Karpas-422 (cell line): ENCODE measurements at regions not wholly inside any gene's neighbourhood (a gene's known extent, or its start where the extent isn't known, plus 50 kb on each side); places are given as distances from the start of the nearest gene placed in this dataset.

Experiments
- DNase-seq: peaks from one replicate; pipeline ENCODE4 v3.0.0-alpha.2; 2015
- H2AFZ ChIP-seq: fragments of 200-600 bp; sonication (generic); 2 replicates; pipeline ENCODE4 v1.6.1; 2014; ENCODE audit warnings: antibody characterized with exemption, low read length, mixed read lengths
- H3K27ac ChIP-seq: fragments of 200-600 bp; sonication (generic); 2 replicates; pipeline ENCODE4 v1.5.1; 2014; ENCODE audit warnings: mild to moderate bottlenecking, low read length, moderate library complexity
- H3K27me3 ChIP-seq: fragments of 200-600 bp; sonication (generic); 2 replicates; pipeline ENCODE4 v1.6.1; 2014; ENCODE audit warnings: low read length, mixed read lengths
- H3K36me3 ChIP-seq: fragments of 200-600 bp; sonication (generic); 2 replicates; pipeline ENCODE4 v1.6.1; 2014; ENCODE audit warnings: low read length, mixed read lengths; ENCODE audit not compliant: insufficient read depth
- H3K4me1 ChIP-seq: fragments of 200-600 bp; sonication (generic); 2 replicates; pipeline ENCODE4 v1.6.1; 2014; ENCODE audit warnings: mild to moderate bottlenecking, low read length, mixed read lengths
- H3K4me2 ChIP-seq: fragments of 200-600 bp; sonication (generic); 2 replicates; pipeline ENCODE4 v1.6.1; 2014; ENCODE audit warnings: low read length, low read depth, mild to moderate bottlenecking; ENCODE audit not compliant: poor library complexity, severe bottlenecking
- H3K4me3 ChIP-seq: fragments of 200-600 bp; sonication (generic); 2 replicates; pipeline ENCODE4 v1.5.1; 2014; ENCODE audit warnings: mild to moderate bottlenecking, antibody characterized with exemption, low read length, mixed read lengths
- H3K79me2 ChIP-seq: fragments of 200-600 bp; sonication (generic); 2 replicates; pipeline ENCODE4 v1.6.1; 2014; ENCODE audit warnings: mild to moderate bottlenecking, low read length, mixed read lengths
- H3K9ac ChIP-seq: fragments of 200-600 bp; sonication (generic); 2 replicates; pipeline ENCODE4 v1.6.0; 2014; ENCODE audit warnings: low read length
- H3K9me2 ChIP-seq: fragments of 200-600 bp; sonication (generic), shearing (Covaris generic); replicated peaks from 2 replicates; pipeline ENCODE4 v1.6.0; 2014; ENCODE audit warnings: mild to moderate bottlenecking, low read length, moderate library complexity; ENCODE audit not compliant: insufficient read depth
- H3K9me3 ChIP-seq: fragments of 300-700, 200-600 bp; sonication (generic); 2 replicates; pipeline ENCODE4 v1.6.1; 2014; ENCODE audit warnings: low read length, mixed read lengths
- H4K20me1 ChIP-seq: fragments of 200-600 bp; sonication (generic); 2 replicates; pipeline ENCODE4 v1.6.1; 2014; ENCODE audit warnings: mild to moderate bottlenecking, antibody characterized with exemption, low read length, low read depth; ENCODE audit not compliant: insufficient read depth

- H3K36me3 ChIP-seq = no peaks in the 10 kb centered on the region
- no peak overlapping the region for H3K27ac ChIP-seq
- H3K79me2 ChIP-seq = no peaks in the 10 kb centered on the region
- H3K9me2 ChIP-seq = no peaks in the 10 kb centered on the region
- no peaks in the 10 kb centered on the region for H3K27me3 ChIP-seq
- H3K9me3 ChIP-seq = peaks cover 40% of the 10 kb centered on the region
- no peak for DNase-seq
- no peak overlapping the region for H2AFZ ChIP-seq
- H3K4me2 ChIP-seq = no peak overlapping the region
- H3K4me1 ChIP-seq = no peaks in the 10 kb centered on the region
- H4K20me1 ChIP-seq = no peaks in the 10 kb centered on the region
- no peak overlapping the region for H3K9ac ChIP-seq
- H3K4me3 ChIP-seq = no peak overlapping the region
These were observed 606.2 kb upstream of the NXPH2 start for GRCh38 chr2:139386401-139386800.

GRCh38 chr2:139383532-139383931 is 603.3 kb upstream of the NXPH2 start:
- no peak for DNase-seq
- no peak overlapping the region for H3K4me2 ChIP-seq
- H3K9ac ChIP-seq = no peak overlapping the region
- H4K20me1 ChIP-seq = no peaks in the 10 kb centered on the region
- no peak overlapping the region for H3K4me3 ChIP-seq
- H3K9me2 ChIP-seq = no peaks in the 10 kb centered on the region
- H2AFZ ChIP-seq = no peak overlapping the region
- no peaks in the 10 kb centered on the region for H3K4me1 ChIP-seq
- peaks cover 41% of the 10 kb centered on the region for H3K9me3 ChIP-seq
- no peak overlapping the region for H3K27ac ChIP-seq
- H3K36me3 ChIP-seq = no peaks in the 10 kb centered on the region
- H3K79me2 ChIP-seq = no peaks in the 10 kb centered on the region
- no peaks in the 10 kb centered on the region for H3K27me3 ChIP-seq

- no peak for DNase-seq
- H3K4me3 ChIP-seq = no peak overlapping the region
- H2AFZ ChIP-seq = no peak overlapping the region
- no peak overlapping the region for H3K4me2 ChIP-seq
- no peaks in the 10 kb centered on the region for H3K36me3 ChIP-seq
- H3K9me3 ChIP-seq = peaks cover 36% of the 10 kb centered on the region
- H3K4me1 ChIP-seq = no peaks in the 10 kb centered on the region
- no peak overlapping the region for H3K27ac ChIP-seq
- H3K27me3 ChIP-seq = no peaks in the 10 kb centered on the region
- H3K9me2 ChIP-seq = no peaks in the 10 kb centered on the region
- H3K79me2 ChIP-seq = no peaks in the 10 kb centered on the region
- no peak overlapping the region for H3K9ac ChIP-seq
- H4K20me1 ChIP-seq = no peaks in the 10 kb centered on the region
These were observed 599.9 kb upstream of the NXPH2 start for GRCh38 chr2:139380051-139380450.

GRCh38 chr2:139378373-139378772 is 598.2 kb upstream of the NXPH2 start:
- peaks cover 33% of the 10 kb centered on the region for H3K9me3 ChIP-seq
- no peak for DNase-seq
- H3K9ac ChIP-seq = no peak overlapping the region
- H3K27me3 ChIP-seq = no peaks in the 10 kb centered on the region
- no peaks in the 10 kb centered on the region for H4K20me1 ChIP-seq
- no peaks in the 10 kb centered on the region for H3K9me2 ChIP-seq
- no peak overlapping the region for H3K27ac ChIP-seq
- H2AFZ ChIP-seq = no peak overlapping the region
- H3K4me3 ChIP-seq = no peak overlapping the region
- H3K36me3 ChIP-seq = no peaks in the 10 kb centered on the region
- H3K79me2 ChIP-seq = no peaks in the 10 kb centered on the region
- no peaks in the 10 kb centered on the region for H3K4me1 ChIP-seq
- H3K4me2 ChIP-seq = no peak overlapping the region

- Histone ChIP-seq H3K27me3 (no peaks in the 10 kb centered on the region), H3K27ac (no peak overlapping the region), H3K9ac (no peak overlapping the region), H3K9me2 (no peaks in the 10 kb centered on the region), H2AFZ (no peak overlapping the region), H3K4me3 (no peak overlapping the region), H3K4me2 (no peak overlapping the region), H3K9me3 (peaks cover 18% of the 10 kb centered on the region), H3K79me2 (no peaks in the 10 kb centered on the region), H4K20me1 (no peaks in the 10 kb centered on the region), H3K36me3 (no peaks in the 10 kb centered on the region), H3K4me1 (no peaks in the 10 kb centered on the region)
- no peak for DNase-seq
These were observed 594.2 kb upstream of the NXPH2 start for GRCh38 chr2:139374296-139374850.

GRCh38 chr2:139369423-139370409 is 589.5 kb upstream of the NXPH2 start:
- Histone ChIP-seq H3K4me1 (no peaks in the 10 kb centered on the region), H3K27ac (no peak overlapping the region), H3K27me3 (no peaks in the 10 kb centered on the region), H2AFZ (no peak overlapping the region), H3K9ac (no peak overlapping the region), H3K36me3 (no peaks in the 10 kb centered on the region), H3K4me3 (no peak overlapping the region), H3K9me3 (peaks cover 11% of the 10 kb centered on the region), H3K79me2 (no peaks in the 10 kb centered on the region), H4K20me1 (no peaks in the 10 kb centered on the region), H3K4me2 (no peak overlapping the region), H3K9me2 (no peaks in the 10 kb centered on the region)
- no peak for DNase-seq

DNA sequence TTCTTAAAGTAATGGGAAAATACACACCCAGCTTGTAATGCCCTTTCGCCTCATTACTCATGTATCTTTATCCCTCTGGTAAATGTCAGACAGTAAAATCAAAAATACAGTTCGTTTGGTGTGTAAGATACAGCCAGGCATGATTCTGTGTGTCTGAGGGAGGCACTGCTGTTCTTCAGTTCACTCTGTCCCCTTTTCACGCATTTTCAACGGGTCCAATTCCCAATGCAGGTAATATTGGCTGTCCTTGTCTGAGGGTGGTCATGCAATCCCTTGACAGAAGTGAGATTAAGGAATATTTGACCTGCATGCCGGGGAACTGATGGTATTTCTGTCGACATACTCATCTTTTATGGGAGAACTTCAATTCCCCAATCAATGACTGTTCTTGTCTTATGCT is 587.2 kb upstream of the NXPH2 start:
- Histone ChIP-seq H3K27ac (no peak overlapping the region), H4K20me1 (no peaks in the 10 kb centered on the region), H3K9ac (no peak overlapping the region), H3K4me3 (no peak overlapping the region), H3K4me1 (no peaks in the 10 kb centered on the region), H3K79me2 (no peaks in the 10 kb centered on the region), H2AFZ (no peak overlapping the region), H3K9me3 (peaks cover 3% of the 10 kb centered on the region; the same call in 1 of the 2 replicates), H3K36me3 (no peaks in the 10 kb centered on the region), H3K9me2 (no peaks in the 10 kb centered on the region), H3K27me3 (no peaks in the 10 kb centered on the region), H3K4me2 (no peak overlapping the region)
- DNase-seq = no peak

- Histone ChIP-seq H3K27ac (no peak overlapping the region), H4K20me1 (no peaks in the 10 kb centered on the region), H3K27me3 (no peaks in the 10 kb centered on the region), H3K9me2 (no peaks in the 10 kb centered on the region), H3K9ac (no peak overlapping the region), H3K36me3 (no peaks in the 10 kb centered on the region), H3K4me1 (no peaks in the 10 kb centered on the region), H3K4me2 (no peak overlapping the region), H2AFZ (no peak overlapping the region), H3K4me3 (no peak overlapping the region), H3K79me2 (no peaks in the 10 kb centered on the region), H3K9me3 (peaks cover 1% of the 10 kb centered on the region; the same call in 1 of the 2 replicates)
- DNase-seq = no peak
These were observed 586.5 kb upstream of the NXPH2 start for GRCh38 chr2:139366681-139367080.
